GM23248 (cell line): ENCODE measurements at regions not wholly inside any gene's neighbourhood (a gene's known extent, or its start where the extent isn't known, plus 50 kb on each side); places are given as distances from the start of the nearest gene placed in this dataset.

Experiments used
- EZH2 ChIP-seq: fragments of 200-600 bp; sonication (generic); IDR thresholded peaks from 2 replicates; pipeline ENCODE4 v1.6.1; 2018; ENCODE audit warnings: antibody characterized with exemption, mild to moderate bottlenecking; ENCODE audit not compliant: insufficient read depth, poor library complexity, severe bottlenecking
- EZH2phosphoT487 ChIP-seq: fragments of 200-600 bp; sonication (generic); IDR thresholded peaks from 2 replicates; pipeline ENCODE4 v1.6.1; 2018; ENCODE audit warnings: antibody characterized with exemption, moderate library complexity, mild to moderate bottlenecking, low read depth; ENCODE audit not compliant: insufficient read depth

- TF ChIP-seq EZH2phosphoT487, result no peak
- TF ChIP-seq EZH2, result no peak
Measured at GRCh38 chr4:178871476-178871875, 1429.2 kb upstream of the AGA start.
